HL-60 (cell line): ENCODE measurements at regions not wholly inside any gene's neighbourhood (a gene's known extent, or its start where the extent isn't known, plus 50 kb on each side); places are given as distances from the start of the nearest gene placed in this dataset.

Source experiments
- DNase-seq, 2 experiments: peaks; one replicate each; pipeline ENCODE4 v3.0.0-alpha.2; 2010 to 2020; ENCODE audit warnings: low read depth in 1 of 2, low spot score in 1 of 2
- H3K27ac ChIP-seq: fragments of 250-450 bp; sonication (Bioruptor Pico); replicated peaks from 2 replicates; pipeline ENCODE4 v1.5.1; 2020; ENCODE audit warnings: mild to moderate bottlenecking, moderate library complexity
- H3K27me3 ChIP-seq: fragments of 250-450 bp; sonication (Bioruptor Pico); 2 replicates; pipeline ENCODE4 v1.5.1; 2021; ENCODE audit warnings: mild to moderate bottlenecking, moderate library complexity; ENCODE audit not compliant: insufficient read depth, poor library complexity, severe bottlenecking
- H3K4me3 ChIP-seq: replicated peaks from 2 replicates; pipeline ENCODE4 v1.5.1; 2011; ENCODE audit warnings: mild to moderate bottlenecking, control low read depth, low read length; ENCODE audit not compliant: insufficient read depth
- GABPA ChIP-seq: IDR thresholded peaks from 2 replicates; pipeline ENCODE4 v1.6.1; 2012; ENCODE audit warnings: low read depth
- POLR2AphosphoS5 ChIP-seq: IDR thresholded peaks from 2 replicates; pipeline ENCODE4 v1.6.1; 2012; ENCODE audit warnings: low read depth
- SPI1 ChIP-seq: IDR thresholded peaks from 2 replicates; pipeline ENCODE4 v1.6.1; 2012; ENCODE audit warnings: low read depth, mild to moderate bottlenecking, borderline replicate concordance
- TF ChIP-seq, protein P1 (sequence below): IDR thresholded peaks from one replicate; pipeline ENCODE4 v1.5.1; 2011; ENCODE audit warnings: low read length, control low read depth, inconsistent platforms; ENCODE audit not compliant: insufficient read depth
- TF ChIP-seq, protein P2 (sequence below): IDR thresholded peaks from 2 replicates; pipeline ENCODE4 v1.6.1; 2012; ENCODE audit warnings: low read depth; ENCODE audit not compliant: insufficient replicate concordance

DNA sequence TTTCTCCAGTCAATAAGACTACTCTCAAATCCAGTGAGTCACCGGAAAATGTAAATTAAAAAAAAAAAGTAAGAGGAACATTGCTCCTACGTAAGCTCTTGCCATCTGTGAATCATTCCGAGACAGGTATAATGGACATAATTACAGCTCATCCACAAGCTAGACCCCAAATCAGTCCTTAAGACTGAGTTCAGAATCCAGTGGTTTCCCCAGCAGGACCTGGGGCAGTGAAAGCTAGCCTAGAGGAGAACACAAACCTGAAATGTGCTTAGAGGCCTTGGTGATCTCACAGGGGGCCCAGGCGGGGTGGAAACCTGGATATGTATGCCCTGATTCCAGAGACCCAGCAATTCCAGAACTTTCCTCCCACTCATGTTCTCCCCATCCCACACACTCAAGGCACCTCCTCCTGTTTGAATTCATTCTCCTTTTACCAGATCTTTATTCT is 132.0 kb downstream of the COPRS start:
- Histone ChIP-seq H3K27ac (no peak overlapping the region), H3K4me3 (no peak overlapping the region), H3K27me3 (no peaks in the 10 kb centered on the region)
- DNase-seq = no peak
- TF ChIP-seq GABPA = no peak
- no peak for TF ChIP-seq POLR2AphosphoS5
- TF ChIP-seq, protein P1, sequence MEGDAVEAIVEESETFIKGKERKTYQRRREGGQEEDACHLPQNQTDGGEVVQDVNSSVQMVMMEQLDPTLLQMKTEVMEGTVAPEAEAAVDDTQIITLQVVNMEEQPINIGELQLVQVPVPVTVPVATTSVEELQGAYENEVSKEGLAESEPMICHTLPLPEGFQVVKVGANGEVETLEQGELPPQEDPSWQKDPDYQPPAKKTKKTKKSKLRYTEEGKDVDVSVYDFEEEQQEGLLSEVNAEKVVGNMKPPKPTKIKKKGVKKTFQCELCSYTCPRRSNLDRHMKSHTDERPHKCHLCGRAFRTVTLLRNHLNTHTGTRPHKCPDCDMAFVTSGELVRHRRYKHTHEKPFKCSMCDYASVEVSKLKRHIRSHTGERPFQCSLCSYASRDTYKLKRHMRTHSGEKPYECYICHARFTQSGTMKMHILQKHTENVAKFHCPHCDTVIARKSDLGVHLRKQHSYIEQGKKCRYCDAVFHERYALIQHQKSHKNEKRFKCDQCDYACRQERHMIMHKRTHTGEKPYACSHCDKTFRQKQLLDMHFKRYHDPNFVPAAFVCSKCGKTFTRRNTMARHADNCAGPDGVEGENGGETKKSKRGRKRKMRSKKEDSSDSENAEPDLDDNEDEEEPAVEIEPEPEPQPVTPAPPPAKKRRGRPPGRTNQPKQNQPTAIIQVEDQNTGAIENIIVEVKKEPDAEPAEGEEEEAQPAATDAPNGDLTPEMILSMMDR = no peak
- TF ChIP-seq, protein P2, sequence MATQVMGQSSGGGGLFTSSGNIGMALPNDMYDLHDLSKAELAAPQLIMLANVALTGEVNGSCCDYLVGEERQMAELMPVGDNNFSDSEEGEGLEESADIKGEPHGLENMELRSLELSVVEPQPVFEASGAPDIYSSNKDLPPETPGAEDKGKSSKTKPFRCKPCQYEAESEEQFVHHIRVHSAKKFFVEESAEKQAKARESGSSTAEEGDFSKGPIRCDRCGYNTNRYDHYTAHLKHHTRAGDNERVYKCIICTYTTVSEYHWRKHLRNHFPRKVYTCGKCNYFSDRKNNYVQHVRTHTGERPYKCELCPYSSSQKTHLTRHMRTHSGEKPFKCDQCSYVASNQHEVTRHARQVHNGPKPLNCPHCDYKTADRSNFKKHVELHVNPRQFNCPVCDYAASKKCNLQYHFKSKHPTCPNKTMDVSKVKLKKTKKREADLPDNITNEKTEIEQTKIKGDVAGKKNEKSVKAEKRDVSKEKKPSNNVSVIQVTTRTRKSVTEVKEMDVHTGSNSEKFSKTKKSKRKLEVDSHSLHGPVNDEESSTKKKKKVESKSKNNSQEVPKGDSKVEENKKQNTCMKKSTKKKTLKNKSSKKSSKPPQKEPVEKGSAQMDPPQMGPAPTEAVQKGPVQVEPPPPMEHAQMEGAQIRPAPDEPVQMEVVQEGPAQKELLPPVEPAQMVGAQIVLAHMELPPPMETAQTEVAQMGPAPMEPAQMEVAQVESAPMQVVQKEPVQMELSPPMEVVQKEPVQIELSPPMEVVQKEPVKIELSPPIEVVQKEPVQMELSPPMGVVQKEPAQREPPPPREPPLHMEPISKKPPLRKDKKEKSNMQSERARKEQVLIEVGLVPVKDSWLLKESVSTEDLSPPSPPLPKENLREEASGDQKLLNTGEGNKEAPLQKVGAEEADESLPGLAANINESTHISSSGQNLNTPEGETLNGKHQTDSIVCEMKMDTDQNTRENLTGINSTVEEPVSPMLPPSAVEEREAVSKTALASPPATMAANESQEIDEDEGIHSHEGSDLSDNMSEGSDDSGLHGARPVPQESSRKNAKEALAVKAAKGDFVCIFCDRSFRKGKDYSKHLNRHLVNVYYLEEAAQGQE = no peak
- TF ChIP-seq SPI1 = no peak

DNA sequence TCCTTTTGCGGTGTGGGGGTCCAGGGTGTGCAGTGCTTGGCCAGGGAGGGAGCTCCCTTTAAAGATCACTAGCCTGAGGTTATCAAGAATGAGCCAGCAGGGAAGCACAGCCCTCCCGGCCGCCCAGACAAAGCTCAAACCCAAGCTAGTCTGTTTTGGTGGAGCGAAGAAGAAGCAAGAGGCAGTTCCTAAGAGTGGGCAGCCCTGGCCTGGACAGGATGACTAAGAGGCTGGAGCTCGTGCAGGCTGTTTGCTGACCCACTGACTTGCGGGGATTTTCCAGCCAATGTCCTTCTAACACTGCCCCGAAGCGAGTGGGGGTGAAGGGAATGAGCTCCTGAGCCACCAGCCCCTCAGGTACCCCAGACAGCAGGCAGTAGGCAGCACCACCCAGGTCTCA is 134.4 kb downstream of the COPRS start:
- no peaks in the 10 kb centered on the region for H3K27me3 ChIP-seq
- DNase-seq = no peak
- no peak overlapping the region for H3K27ac ChIP-seq
- no peak overlapping the region for H3K4me3 ChIP-seq
- TF ChIP-seq GABPA (no peak), SPI1 (no peak), POLR2AphosphoS5 (no peak)
- TF ChIP-seq, protein P2 = no peak
- TF ChIP-seq, protein P1 = no peak

DNA sequence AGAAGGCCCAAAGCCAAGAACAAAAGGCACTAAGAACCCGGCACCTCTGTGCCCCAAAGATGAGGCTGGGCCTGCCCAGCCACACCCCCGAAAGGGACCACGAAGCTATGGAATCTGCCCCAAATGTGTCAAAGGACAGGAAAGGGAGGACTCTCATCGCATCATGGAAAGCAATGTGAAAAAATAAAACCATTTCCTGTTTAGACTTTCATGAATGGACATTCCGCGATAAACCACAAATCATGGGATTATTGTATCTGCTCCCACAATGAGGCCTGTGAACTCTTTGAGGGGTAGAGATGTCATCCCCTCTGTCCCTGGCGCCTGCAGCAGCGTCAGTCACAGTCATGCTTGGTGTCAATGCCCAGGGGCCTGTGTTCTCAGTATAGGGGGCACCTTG is 135.0 kb downstream of the COPRS start:
- Histone ChIP-seq H3K27ac (no peak overlapping the region), H3K27me3 (no peaks in the 10 kb centered on the region), H3K4me3 (no peak overlapping the region)
- TF ChIP-seq GABPA = no peak
- no peak for TF ChIP-seq POLR2AphosphoS5
- TF ChIP-seq, protein P1 = no peak
- TF ChIP-seq SPI1 = no peak
- TF ChIP-seq, protein P2 = no peak
- DNase-seq = no peak
